Endothelial cell of umbilical vein (primary cell): ENCODE measurements at regions not wholly inside any gene's neighbourhood (a gene's known extent, or its start where the extent isn't known, plus 50 kb on each side); places are given as distances from the start of the nearest gene placed in this dataset.

Source experiments
- POLR2AphosphoS5 ChIP-seq: IDR thresholded peaks from 2 replicates; pipeline ENCODE4 v1.6.1; 2012; ENCODE audit warnings: low read depth, mild to moderate bottlenecking, control low read depth, low read length, moderate library complexity; ENCODE audit not compliant: insufficient read depth
- TF ChIP-seq, protein P1 (sequence below), 2 donors: IDR thresholded peaks; 1 replicate in 1 of 2; 2 replicates in 1 of 2; pipeline ENCODE4 v1.5.1; 2011; ENCODE audit warnings: low read length in 2 of 2, mild to moderate bottlenecking in 2 of 2, moderate library complexity in 2 of 2, control low read depth in 1 of 2, inconsistent platforms in 1 of 2, low read depth in 1 of 2; ENCODE audit not compliant: insufficient read depth in 1 of 2; ENCODE audit errors: extremely low read depth in 1 of 2

GRCh38 chr5:143707806-143708205, 104.2 kb upstream of the HMHB1 start:
- TF ChIP-seq POLR2AphosphoS5, result no peak
- TF ChIP-seq, protein P1, sequence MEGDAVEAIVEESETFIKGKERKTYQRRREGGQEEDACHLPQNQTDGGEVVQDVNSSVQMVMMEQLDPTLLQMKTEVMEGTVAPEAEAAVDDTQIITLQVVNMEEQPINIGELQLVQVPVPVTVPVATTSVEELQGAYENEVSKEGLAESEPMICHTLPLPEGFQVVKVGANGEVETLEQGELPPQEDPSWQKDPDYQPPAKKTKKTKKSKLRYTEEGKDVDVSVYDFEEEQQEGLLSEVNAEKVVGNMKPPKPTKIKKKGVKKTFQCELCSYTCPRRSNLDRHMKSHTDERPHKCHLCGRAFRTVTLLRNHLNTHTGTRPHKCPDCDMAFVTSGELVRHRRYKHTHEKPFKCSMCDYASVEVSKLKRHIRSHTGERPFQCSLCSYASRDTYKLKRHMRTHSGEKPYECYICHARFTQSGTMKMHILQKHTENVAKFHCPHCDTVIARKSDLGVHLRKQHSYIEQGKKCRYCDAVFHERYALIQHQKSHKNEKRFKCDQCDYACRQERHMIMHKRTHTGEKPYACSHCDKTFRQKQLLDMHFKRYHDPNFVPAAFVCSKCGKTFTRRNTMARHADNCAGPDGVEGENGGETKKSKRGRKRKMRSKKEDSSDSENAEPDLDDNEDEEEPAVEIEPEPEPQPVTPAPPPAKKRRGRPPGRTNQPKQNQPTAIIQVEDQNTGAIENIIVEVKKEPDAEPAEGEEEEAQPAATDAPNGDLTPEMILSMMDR (IDR thresholded peaks at IDR 0.05; ENCODE audit: extremely low read depth in 1 of 2, insufficient read depth in 1 of 2, low read depth in 1 of 2, low read length in 2 of 2), result no peak
